Mammary epithelial cell (primary cell): ENCODE measurements at regions not wholly inside any gene's neighbourhood (a gene's known extent, or its start where the extent isn't known, plus 50 kb on each side); places are given as distances from the start of the nearest gene placed in this dataset.

Experiments used
- CTCF ChIP-seq, 2 donors: IDR thresholded peaks in 1 of 2; conservative IDR thresholded peaks in 1 of 2; 2 replicates each; pipeline ENCODE4 v1.5.1; 2011 to 2012; ENCODE audit warnings: inconsistent platforms in 2 of 2, low read length in 2 of 2, mild to moderate bottlenecking in 2 of 2, control low read depth in 1 of 2, low read depth in 1 of 2; ENCODE audit not compliant: insufficient read depth in 1 of 2; ENCODE audit errors: extremely low read depth in 1 of 2
- EZH2 ChIP-seq: IDR thresholded peaks from 2 replicates; pipeline ENCODE4 v1.6.1; 2012; ENCODE audit warnings: low read length, inconsistent platforms, borderline replicate concordance

GRCh38 chr10:4656576-4657194 lies 169.3 kb upstream of the AKR1E2 start:
- TF ChIP-seq CTCF (conservative IDR thresholded peaks at IDR 0.05 in 1 of 2, IDR thresholded peaks at IDR 0.05 in 1 of 2; ENCODE audit: extremely low read depth in 1 of 2, insufficient read depth in 1 of 2, low read depth in 1 of 2, low read length in 2 of 2), result peak; percentile 89 to 91
- no peak for TF ChIP-seq EZH2
